HepG2 (cell line): ENCODE measurements at regions not wholly inside any gene's neighbourhood (a gene's known extent, or its start where the extent isn't known, plus 50 kb on each side); places are given as distances from the start of the nearest gene placed in this dataset.

Experiments used
- EHMT2 ChIP-seq: fragments of 200-600 bp; sonication (generic); IDR thresholded peaks from 2 replicates; pipeline ENCODE4 v1.7.0; 2017; ENCODE audit warnings: antibody characterized with exemption, low read depth, low read length, borderline replicate concordance
- EP300 ChIP-seq, 3 experiments: sonication (generic) in 1 of 3; formaldehyde crosslinking in 1 of 3; IDR thresholded peaks; 2 replicates each; pipeline versions ENCODE4 v1.5.1 to v1.6.1; 2011 to 2020; ENCODE audit warnings: low read depth in 2 of 3, low read length in 2 of 3, borderline replicate concordance in 1 of 3, improper control_type of control experiment in 1 of 3, mild to moderate bottlenecking in 1 of 3, missing genetic modification reagents in 1 of 3, moderate library complexity in 1 of 3
- ETV6 ChIP-seq: sonication (generic); formaldehyde crosslinking; conservative IDR thresholded peaks from 2 replicates; pipeline ENCODE4 v1.4.0; 2020; ENCODE audit warnings: missing genetic modification reagents
- MIXL1 ChIP-seq: IDR thresholded peaks from 2 replicates; pipeline ENCODE4 v1.6.1; 2016
- NFIB ChIP-seq: sonication (generic); formaldehyde crosslinking; IDR thresholded peaks from 2 replicates; pipeline ENCODE4 v1.9.0; 2021; ENCODE audit warnings: missing genetic modification reagents, mild to moderate bottlenecking, borderline replicate concordance
- NKX3-1 ChIP-seq: sonication (generic); formaldehyde crosslinking; IDR thresholded peaks from 2 replicates; pipeline ENCODE4 v1.5.0; 2020; ENCODE audit warnings: missing genetic modification reagents
- RORA ChIP-seq: sonication (generic); formaldehyde crosslinking; IDR thresholded peaks from 2 replicates; pipeline ENCODE4 v1.5.0; 2020; ENCODE audit warnings: mild to moderate bottlenecking, missing genetic modification reagents, moderate library complexity
- SIX4 ChIP-seq: sonication (generic); formaldehyde crosslinking; IDR thresholded peaks from 2 replicates; pipeline ENCODE4 v1.4.0; 2020; ENCODE audit warnings: missing genetic modification reagents
- ZNF350 ChIP-seq: sonication (generic); formaldehyde crosslinking; IDR thresholded peaks from 2 replicates; pipeline ENCODE4 v1.4.0; 2020; ENCODE audit warnings: mild to moderate bottlenecking, low read depth, missing genetic modification reagents, borderline replicate concordance
- ZNF460 ChIP-seq: sonication (generic); formaldehyde crosslinking; IDR thresholded peaks from 2 replicates; pipeline ENCODE4 v1.5.1; 2020; ENCODE audit warnings: missing genetic modification reagents, mild to moderate bottlenecking, borderline replicate concordance
- ZNF644 ChIP-seq: IDR thresholded peaks from 2 replicates; pipeline ENCODE4 v1.6.1; 2016; ENCODE audit warnings: low read depth
- ZSCAN9 ChIP-seq: IDR thresholded peaks from 2 replicates; pipeline ENCODE4 v1.6.1; 2016; ENCODE audit warnings: borderline replicate concordance
- TF ChIP-seq, protein P1 (sequence below): sonication (generic); formaldehyde crosslinking; IDR thresholded peaks from 2 replicates; pipeline ENCODE4 v1.5.0; 2020; ENCODE audit warnings: missing genetic modification reagents
- TF ChIP-seq, protein P2 (sequence below): sonication (generic); formaldehyde crosslinking; IDR thresholded peaks from 2 replicates; pipeline ENCODE4 v1.4.0; 2020; ENCODE audit warnings: mild to moderate bottlenecking, missing genetic modification reagents
- TF ChIP-seq, protein P3 (sequence below): sonication (generic); formaldehyde crosslinking; IDR thresholded peaks from 2 replicates; pipeline ENCODE4 v1.4.0; 2020; ENCODE audit warnings: missing genetic modification reagents, borderline replicate concordance

DNA sequence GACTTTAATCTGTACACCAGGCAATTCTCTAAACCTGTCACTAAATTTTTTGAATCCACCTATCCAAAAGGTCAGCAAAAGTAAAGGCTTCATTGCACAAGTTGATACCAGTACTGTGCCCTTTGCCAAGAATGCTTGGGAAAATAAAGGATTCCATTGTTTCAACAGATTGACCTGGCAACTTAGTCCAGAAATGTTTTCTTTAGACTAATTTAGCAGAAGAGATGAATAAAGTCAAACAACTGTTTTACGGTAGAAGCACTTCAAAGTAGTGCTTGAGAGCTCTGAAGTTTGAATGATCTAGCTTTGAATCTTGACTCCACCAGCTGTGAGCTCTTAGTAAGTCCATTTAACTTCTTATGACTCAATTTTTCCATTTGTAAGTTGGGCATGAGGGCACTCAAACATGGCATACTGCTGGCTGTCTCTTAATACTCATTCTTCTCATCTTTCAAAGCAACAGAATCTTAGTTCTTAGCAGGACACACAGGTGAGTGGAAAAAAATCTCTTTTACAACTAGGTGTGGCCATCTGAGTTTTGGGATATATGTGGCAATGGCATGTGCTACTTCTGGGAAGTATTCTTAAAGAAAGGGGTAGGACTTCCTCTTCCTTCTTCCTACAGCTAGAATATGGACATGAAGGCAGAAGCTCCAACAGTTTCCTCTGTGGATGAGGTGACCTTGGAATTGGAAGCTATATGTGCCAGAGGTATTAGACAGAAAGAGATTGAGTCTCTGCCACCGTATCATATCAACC, 55.9 kb upstream of the LOC128125822 start (continued):
- TF ChIP-seq, protein P1, sequence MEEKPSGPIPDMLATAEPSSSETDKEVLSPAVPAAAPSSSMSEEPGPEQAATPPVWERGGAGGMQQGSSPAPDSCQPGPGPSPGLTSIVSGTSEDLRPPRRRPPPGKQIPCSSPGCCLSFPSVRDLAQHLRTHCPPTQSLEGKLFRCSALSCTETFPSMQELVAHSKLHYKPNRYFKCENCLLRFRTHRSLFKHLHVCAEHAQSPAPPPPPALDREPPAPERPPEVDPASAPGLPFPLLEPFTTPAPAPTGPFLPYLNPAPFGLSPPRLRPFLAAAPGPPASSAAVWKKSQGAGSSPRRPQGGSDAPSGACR (CRISPR knock-in tag), result peak; percentile 58; the same call in 1 of the 2 replicates
- TF ChIP-seq RORA (CRISPR knock-in tag) (peak; percentile 85; the same call in 1 of the 2 replicates), NFIB (CRISPR knock-in tag) (no peak), EP300 (IDR thresholded peaks at IDR 0.05; ENCODE audit: low read depth in 2 of 2, low read length in 2 of 2) (peak; percentile 73 to 99; a peak in 3 of 4 replicates), EP300 (CRISPR knock-in tag; IDR thresholded peaks at IDR 0.05; ENCODE audit: borderline replicate concordance) (peak; percentile 98), ZNF644 (CRISPR knock-in tag) (peak; percentile 86), ZNF460 (CRISPR knock-in tag) (no peak; the same call in 1 of the 2 replicates), NKX3-1 (peak; percentile 65; the same call in 1 of the 2 replicates), ETV6 (CRISPR knock-in tag) (no peak), ZNF350 (CRISPR knock-in tag) (no peak), ZSCAN9 (peak; percentile 92), EHMT2 (peak; percentile 36; the same call in 1 of the 2 replicates), SIX4 (CRISPR knock-in tag) (peak; percentile 79; the same call in 1 of the 2 replicates), MIXL1 (CRISPR knock-in tag) (peak; percentile 96)
- TF ChIP-seq, protein P2, sequence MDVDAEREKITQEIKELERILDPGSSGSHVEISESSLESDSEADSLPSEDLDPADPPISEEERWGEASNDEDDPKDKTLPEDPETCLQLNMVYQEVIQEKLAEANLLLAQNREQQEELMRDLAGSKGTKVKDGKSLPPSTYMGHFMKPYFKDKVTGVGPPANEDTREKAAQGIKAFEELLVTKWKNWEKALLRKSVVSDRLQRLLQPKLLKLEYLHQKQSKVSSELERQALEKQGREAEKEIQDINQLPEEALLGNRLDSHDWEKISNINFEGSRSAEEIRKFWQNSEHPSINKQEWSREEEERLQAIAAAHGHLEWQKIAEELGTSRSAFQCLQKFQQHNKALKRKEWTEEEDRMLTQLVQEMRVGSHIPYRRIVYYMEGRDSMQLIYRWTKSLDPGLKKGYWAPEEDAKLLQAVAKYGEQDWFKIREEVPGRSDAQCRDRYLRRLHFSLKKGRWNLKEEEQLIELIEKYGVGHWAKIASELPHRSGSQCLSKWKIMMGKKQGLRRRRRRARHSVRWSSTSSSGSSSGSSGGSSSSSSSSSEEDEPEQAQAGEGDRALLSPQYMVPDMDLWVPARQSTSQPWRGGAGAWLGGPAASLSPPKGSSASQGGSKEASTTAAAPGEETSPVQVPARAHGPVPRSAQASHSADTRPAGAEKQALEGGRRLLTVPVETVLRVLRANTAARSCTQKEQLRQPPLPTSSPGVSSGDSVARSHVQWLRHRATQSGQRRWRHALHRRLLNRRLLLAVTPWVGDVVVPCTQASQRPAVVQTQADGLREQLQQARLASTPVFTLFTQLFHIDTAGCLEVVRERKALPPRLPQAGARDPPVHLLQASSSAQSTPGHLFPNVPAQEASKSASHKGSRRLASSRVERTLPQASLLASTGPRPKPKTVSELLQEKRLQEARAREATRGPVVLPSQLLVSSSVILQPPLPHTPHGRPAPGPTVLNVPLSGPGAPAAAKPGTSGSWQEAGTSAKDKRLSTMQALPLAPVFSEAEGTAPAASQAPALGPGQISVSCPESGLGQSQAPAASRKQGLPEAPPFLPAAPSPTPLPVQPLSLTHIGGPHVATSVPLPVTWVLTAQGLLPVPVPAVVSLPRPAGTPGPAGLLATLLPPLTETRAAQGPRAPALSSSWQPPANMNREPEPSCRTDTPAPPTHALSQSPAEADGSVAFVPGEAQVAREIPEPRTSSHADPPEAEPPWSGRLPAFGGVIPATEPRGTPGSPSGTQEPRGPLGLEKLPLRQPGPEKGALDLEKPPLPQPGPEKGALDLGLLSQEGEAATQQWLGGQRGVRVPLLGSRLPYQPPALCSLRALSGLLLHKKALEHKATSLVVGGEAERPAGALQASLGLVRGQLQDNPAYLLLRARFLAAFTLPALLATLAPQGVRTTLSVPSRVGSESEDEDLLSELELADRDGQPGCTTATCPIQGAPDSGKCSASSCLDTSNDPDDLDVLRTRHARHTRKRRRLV (CRISPR knock-in tag), result 0 out of 2 replicates have a peak, but pooled peaks have one; percentile 47
- TF ChIP-seq, protein P3, sequence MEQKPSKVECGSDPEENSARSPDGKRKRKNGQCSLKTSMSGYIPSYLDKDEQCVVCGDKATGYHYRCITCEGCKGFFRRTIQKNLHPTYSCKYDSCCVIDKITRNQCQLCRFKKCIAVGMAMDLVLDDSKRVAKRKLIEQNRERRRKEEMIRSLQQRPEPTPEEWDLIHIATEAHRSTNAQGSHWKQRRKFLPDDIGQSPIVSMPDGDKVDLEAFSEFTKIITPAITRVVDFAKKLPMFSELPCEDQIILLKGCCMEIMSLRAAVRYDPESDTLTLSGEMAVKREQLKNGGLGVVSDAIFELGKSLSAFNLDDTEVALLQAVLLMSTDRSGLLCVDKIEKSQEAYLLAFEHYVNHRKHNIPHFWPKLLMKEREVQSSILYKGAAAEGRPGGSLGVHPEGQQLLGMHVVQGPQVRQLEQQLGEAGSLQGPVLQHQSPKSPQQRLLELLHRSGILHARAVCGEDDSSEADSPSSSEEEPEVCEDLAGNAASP, result peak; percentile 96
- TF ChIP-seq, all 625 proteins: peak for 215
